MCF 10A (cell line): ENCODE measurements at regions not wholly inside any gene's neighbourhood (a gene's known extent, or its start where the extent isn't known, plus 50 kb on each side); places are given as distances from the start of the nearest gene placed in this dataset.

Experiments used
- BruUV-seq: library from RNA; stranded (reverse); fragments of 400-500 nt; replicated peaks from 2 replicates; lab custom pipeline; 2021; lab: Mats Ljungman, UMichigan
- CTCF ChIA-PET: fragments of 300-600 bp; sonication (Branson Sonifier 250); formaldehyde crosslinking; extraction: SDS; loops from one replicate; lab custom pipeline; 2021; ENCODE audit warnings: antibody characterized with exemption, inconsistent platforms; lab: Yijun Ruan, JAX
- POLR2A ChIA-PET: fragments of 300-600, 350-650 bp; sonication (Branson Sonifier 250); formaldehyde crosslinking; extraction: SDS; loops from one replicate; lab custom pipeline; 2020; ENCODE audit warnings: antibody characterized with exemption, inconsistent platforms; lab: Yijun Ruan, JAX
- DNase-seq: peaks from one replicate; pipeline ENCODE4 v3.0.0-alpha.2; 2018; ENCODE audit not compliant: unreplicated experiment
- H3K27ac Mint-ChIP-seq: one replicate; pipeline ENCODE4 v1.8.0; 2022; ENCODE audit warnings: mild to moderate bottlenecking, low read depth, mixed read lengths; ENCODE audit not compliant: unreplicated experiment
- H3K27me3 Mint-ChIP-seq: one replicate; pipeline ENCODE4 v1.8.0; 2022; ENCODE audit warnings: mixed read lengths; ENCODE audit not compliant: insufficient read depth, unreplicated experiment
- H3K36me3 Mint-ChIP-seq: one replicate; pipeline ENCODE4 v1.8.0; 2022; ENCODE audit warnings: mild to moderate bottlenecking, moderate library complexity, mixed read lengths; ENCODE audit not compliant: insufficient read depth, unreplicated experiment
- H3K4me1 Mint-ChIP-seq: one replicate; pipeline ENCODE4 v1.8.0; 2022; ENCODE audit warnings: mixed read lengths; ENCODE audit not compliant: insufficient read depth, unreplicated experiment
- H3K4me3 Mint-ChIP-seq: one replicate; pipeline ENCODE4 v1.8.0; 2022; ENCODE audit warnings: mild to moderate bottlenecking, moderate library complexity, mixed read lengths; ENCODE audit not compliant: unreplicated experiment
- H3K9me3 Mint-ChIP-seq: one replicate; pipeline ENCODE4 v1.8.0; 2022; ENCODE audit warnings: mixed read lengths; ENCODE audit not compliant: unreplicated experiment
- CTCF ChIP-seq: fragments of 200-600 bp; IDR thresholded peaks from one replicate; pipeline ENCODE4 v1.8.0; 2022; ENCODE audit warnings: antibody characterized with exemption, mild to moderate bottlenecking; ENCODE audit not compliant: unreplicated experiment
- intact Hi-C: fragments of 100-400 bp; cut with micrococcal nuclease; formaldehyde crosslinking; loops from 2 replicates; pipeline ENCODE4 v1.14.1; 2022

DNA sequence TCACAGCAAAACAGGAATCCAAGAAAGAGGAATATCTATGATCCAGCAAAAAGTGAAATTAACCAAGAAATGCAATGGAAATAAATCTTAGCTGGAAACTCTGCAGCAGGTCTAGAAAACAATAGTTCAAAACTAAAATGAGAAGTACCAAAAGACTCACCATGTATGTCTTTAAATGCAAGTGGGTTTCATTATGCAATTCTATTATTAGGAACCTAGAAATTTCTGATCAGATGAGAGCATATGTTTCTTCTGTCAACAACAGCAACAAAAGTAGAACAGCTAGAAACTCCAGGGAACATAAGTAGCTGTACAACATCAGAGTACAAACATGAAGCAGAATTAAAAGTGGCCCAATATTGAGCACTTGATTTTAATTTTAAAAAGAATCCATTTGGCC, 304.0 kb downstream of the ARHGAP12 start:
- ChIA-PET POLR2A (interaction anchor here (0.7 kb wide), 1 partner anchor 33 kb away, joined by 3 read pairs; no protein-coding TSS in a partner anchor), CTCF (no interaction called here)
- no peak for TF ChIP-seq CTCF
- Mint-ChIP-seq H3K4me1 (peaks cover 4% of the 10 kb centered on the region), H3K27ac (no peak overlapping the region), H3K36me3 (no peaks in the 10 kb centered on the region), H3K4me3 (no peak overlapping the region), H3K27me3 (no peaks in the 10 kb centered on the region), H3K9me3 (peaks cover 13% of the 10 kb centered on the region)
- BruUV-seq: no TSS peak
- DNase-seq: no peak
- intact Hi-C loops: no loop called here

- Mint-ChIP-seq H3K9me3 (peaks cover 13% of the 10 kb centered on the region), H3K27me3 (no peaks in the 10 kb centered on the region), H3K36me3 (no peaks in the 10 kb centered on the region), H3K4me1 (peaks cover 6% of the 10 kb centered on the region), H3K4me3 (no peak overlapping the region), H3K27ac (no peak overlapping the region)
- intact Hi-C loops: no loop called here
- CTCF ChIA-PET: no interaction called here
- no peak for TF ChIP-seq CTCF
- DNase-seq: no peak
- no TSS peak for BruUV-seq
- POLR2A ChIA-PET: no interaction called here
These were observed 304.7 kb downstream of the ARHGAP12 start for GRCh38 chr10:31623947-31624346.

- BruUV-seq: no TSS peak
- no peak for TF ChIP-seq CTCF
- ChIA-PET POLR2A (no interaction called here), CTCF (no interaction called here)
- peaks cover 6% of the 10 kb centered on the region for H3K4me1 Mint-ChIP-seq
- no peaks in the 10 kb centered on the region for H3K27me3 Mint-ChIP-seq
- no peaks in the 10 kb centered on the region for H3K36me3 Mint-ChIP-seq
- peaks cover 13% of the 10 kb centered on the region for H3K9me3 Mint-ChIP-seq
- intact Hi-C loops: no loop called here
- no peak for DNase-seq
- H3K4me3 Mint-ChIP-seq: no peak overlapping the region
- H3K27ac Mint-ChIP-seq: no peak overlapping the region
These were observed 304.4 kb downstream of the ZEB1 start for GRCh38 chr10:31623466-31623865.

GRCh38 chr10:31622978-31623377, 304.0 kb downstream of the ZEB1 start:
- CTCF ChIA-PET: no interaction called here
- BruUV-seq: no TSS peak
- no peak for DNase-seq
- peaks cover 13% of the 10 kb centered on the region for H3K9me3 Mint-ChIP-seq
- H3K4me1 Mint-ChIP-seq: peaks cover 6% of the 10 kb centered on the region
- POLR2A ChIA-PET: no interaction called here
- TF ChIP-seq CTCF: no peak
- H3K4me3 Mint-ChIP-seq: no peak overlapping the region
- no peaks in the 10 kb centered on the region for H3K27me3 Mint-ChIP-seq
- no peaks in the 10 kb centered on the region for H3K36me3 Mint-ChIP-seq
- intact Hi-C loops: no loop called here
- no peak overlapping the region for H3K27ac Mint-ChIP-seq
